Middle frontal gyrus (tissue), 1 donor: ENCODE measurements at regions not wholly inside any gene's neighbourhood (a gene's known extent, or its start where the extent isn't known, plus 50 kb on each side); places are given as distances from the start of the nearest gene placed in this dataset.
"Not testable (repeated sequence)": the region's sequence is repeated elsewhere in the genome, so short reads cannot be mapped to it uniquely, and the experiment has no call there.

Source experiments
- DNase-seq: peaks from one replicate; pipeline ENCODE4 v3.0.0-alpha.2; 2015; ENCODE audit warnings: low spot score; ENCODE audit errors: extremely low spot score

DNA sequence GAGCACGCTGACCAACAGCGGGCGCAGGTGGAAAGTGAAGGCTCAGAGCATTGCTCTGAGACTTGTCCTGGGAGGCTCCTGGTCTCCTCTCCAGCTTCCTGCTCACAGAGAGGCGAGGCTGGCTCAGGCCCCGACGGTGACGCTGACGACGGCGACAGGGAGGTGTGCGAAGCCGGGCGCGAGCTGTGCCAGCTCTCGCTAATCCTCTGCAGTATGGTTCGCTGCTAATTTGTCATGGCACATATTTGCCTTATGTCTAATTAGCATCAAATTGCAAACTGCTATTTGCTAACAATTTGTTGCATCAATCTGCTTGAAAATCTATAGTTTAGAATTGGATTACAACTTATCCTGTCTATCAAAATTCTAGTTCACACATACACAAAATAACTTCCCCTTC lies 469.8 kb upstream of the ZNF507 start:
- no peak for DNase-seq

DNA sequence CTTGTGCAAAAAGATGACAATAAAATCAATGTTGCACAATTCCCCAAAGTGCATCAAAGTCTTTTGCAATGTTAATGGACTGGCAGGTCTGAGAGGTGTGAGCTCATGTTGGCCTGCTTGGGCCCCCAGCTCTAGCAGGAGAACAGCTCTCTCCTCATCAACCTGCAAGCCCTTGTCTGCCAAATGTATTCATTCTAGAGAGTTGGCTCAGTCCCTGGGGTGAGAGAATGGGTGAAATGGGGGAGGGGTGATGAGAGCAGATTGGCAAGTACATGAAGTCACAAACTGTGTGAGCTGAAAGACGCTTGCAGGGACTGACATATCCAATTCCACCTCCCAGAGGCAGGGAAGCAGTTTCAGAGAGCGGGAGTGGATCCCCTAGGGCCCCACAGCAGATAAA lies 465.1 kb upstream of the ZNF507 start:
- DNase-seq = no peak

DNA sequence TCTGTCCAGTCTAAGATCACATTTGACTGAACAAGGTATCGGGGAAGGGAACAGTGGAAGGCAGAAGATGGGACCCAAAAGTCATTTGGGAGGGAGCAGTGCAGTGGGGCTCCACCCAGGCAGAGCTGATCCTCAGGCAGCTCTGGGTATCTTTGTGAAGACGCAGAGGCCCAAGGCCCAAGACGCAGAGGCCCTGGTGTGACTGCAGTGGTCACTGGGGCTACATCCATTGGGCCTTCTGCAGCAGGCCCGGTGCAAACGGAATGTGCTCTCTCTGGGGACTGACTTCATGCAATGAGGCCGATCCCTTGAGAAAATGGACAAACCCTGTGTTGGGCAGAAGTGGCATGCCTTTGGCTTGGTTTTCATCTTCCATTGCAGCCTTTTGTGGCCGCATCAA lies 463.4 kb upstream of the ZNF507 start:
- no peak for DNase-seq

DNA sequence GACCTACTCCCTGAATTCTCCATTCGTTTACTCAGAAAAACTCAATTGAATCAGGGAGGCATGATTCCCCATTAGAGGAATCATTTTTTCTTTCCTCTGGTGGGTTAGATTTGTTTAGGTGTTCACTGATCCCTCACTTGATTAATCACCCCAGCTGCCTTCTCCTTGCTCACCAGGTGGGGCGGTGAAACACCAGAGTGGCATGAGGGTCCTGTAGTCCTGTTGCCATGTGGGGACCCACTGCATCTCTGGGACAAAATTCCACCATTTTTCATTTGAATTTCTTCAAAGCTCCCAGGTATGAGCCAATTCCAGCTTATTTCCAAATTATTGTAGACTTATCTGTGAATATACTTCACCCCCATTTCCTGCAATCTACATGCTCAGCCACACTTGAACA lies 462.7 kb upstream of the ZNF507 start:
- DNase-seq = no peak

DNA sequence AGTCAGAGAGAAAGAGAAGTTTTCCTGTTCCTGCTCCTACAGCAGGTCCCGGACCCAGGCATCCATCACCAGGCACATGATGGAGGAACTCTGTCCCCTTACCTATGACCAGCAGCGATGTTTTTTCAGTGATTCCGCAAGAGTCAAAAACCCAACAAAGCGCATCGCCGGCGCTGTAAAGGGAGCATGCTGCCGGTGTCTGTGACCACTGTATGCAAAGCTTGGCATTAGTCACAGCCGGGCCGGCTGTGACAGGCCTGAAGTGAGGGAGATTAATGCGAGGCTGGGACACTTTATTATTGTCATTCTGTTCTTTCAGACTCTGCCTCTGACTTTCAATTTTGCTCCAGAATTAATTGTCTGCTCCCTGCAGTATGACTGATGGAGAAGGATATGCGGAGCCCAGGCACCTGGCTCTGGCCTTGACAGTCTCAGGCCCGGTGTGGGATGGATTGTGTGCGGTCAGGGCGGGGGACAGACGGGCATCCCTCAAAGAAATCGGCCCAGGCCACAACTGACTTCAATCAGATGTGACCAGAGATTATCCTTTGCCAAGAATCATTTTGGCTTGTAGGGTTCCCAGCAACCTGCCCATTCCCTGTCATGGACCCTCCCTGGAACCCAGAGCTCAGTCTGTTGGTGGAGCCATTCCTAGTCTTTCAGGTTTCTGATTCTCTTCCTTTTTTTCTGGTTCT lies 462.0 kb upstream of the ZNF507 start:
- DNase-seq = no peak

DNA sequence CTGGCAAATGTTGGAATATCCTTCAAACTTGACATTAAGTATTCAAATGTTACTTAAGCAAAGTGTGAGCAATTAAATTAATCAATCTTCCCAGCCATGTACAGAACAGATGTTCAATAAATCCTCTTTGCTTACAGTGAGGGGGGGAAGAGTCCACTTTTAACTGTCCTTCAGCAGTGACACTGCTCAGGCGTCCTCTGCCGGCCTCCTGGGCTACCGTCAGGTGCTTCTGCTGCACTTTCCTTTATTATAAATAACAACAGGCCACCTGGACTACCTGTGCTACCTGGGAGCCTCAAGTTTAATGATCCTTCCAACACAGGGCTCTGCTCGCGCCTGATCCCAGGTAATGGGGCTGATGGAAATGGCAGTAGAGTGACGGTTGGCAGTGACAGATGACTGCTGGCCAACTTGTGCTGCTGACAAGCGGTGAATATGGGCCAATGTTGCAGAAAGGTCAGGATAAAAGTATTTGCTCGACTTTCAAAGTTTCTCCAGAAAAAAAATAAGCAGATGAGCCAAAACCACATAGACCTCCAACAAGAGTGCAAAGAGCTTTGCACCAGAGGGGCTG lies 460.0 kb upstream of the ZNF507 start:
- DNase-seq = no peak

DNA sequence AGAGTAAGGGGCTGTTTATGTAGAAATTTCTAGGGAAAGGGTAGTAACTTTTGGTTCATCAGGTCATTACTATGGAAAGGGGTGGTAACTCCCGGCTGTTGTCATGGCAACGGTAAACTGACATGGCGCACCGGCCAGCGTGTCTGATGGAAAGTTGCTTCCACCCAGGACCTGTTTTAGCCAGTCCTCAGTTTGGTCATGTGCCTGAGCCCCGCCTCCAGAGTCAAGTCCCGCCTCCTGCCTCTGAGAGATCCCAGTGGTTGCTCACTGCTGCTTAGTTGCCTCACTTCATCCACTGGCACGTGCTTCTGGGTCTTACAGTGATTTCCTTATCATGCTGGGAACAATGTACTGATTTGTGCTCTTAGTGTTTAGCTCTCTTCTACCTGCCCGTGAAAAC lies 455.2 kb upstream of the ZNF507 start:
- no peak for DNase-seq

DNA sequence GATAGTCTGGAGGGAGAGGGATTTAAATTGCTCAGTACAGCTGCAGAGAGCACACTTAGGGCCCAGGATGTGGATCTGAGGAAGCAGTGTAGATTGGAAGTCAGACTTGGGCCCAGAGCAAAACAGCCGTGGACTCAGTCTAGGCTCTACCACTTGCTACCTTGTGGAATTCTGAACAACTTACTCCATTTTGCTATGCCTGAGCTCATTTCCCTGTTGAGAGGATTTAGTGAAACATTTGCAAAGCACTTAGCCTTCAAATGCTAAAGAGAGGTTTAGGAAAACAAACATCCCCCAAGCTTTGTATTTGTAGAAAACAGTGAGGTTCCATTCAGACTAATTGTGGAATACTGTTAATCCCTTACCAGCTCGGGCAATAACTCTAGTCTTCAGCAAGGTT lies 453.4 kb upstream of the ZNF507 start:
- DNase-seq = no peak

DNA sequence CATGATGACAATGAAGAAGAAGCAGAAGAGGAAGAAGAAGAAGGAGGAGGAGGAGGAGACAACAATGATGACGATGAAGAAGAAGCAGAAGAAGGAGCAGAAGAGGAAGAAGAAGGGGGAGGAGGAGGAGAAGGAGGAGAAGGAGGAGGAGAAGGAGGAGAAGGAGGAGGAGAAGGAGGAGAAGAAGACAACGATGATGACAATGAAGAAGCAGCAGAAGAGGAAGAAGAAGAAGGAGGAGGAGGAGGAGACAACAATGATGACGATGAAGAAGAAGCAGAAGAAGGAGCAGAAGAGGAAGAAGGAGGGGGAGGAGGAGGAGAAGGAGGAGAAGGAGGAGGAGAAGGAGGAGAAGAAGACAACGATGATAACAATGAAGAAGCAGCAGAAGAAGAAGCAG lies 451.9 kb upstream of the ZNF507 start:
- not testable (repeated sequence) for DNase-seq

DNA sequence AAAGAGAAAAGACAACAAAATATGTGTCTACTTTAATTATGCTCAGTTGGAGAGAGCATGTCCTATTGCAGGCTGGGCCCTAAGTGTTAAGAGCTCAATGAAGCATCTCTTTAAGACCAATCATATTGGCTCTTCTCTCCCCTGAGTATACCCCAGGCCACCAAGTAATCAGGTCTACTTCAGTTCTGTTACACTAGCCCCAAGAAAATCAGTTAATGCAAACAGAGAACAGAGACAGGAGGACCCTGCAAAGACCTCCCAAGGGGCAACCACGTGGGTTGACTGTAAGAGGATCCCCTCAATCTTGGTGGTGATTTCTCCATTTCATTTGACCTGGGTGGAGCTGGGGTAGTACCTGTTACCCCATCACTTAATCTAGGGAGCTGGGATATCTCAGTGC lies 451.0 kb upstream of the ZNF507 start:
- DNase-seq = no peak

DNA sequence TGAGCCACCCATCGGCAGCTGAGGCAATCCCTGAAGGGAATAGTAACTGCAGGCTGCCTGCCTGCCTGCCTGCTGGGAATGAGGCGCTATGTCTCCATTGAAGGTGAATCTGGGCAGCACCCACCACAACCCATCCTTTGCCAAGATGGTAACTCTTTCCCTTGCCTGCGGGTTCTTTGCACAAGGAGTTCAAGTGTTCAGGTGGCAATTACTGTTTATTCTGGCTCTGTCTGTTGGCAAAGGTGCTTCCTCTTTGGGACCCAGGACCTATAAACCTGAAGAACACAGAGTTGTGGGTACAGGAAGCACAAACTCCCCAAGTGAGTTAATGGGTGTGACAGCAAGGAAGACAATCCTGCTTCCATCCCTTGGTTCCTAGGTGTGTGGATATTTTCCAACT lies 448.1 kb upstream of the ZNF507 start:
- DNase-seq = no peak

DNA sequence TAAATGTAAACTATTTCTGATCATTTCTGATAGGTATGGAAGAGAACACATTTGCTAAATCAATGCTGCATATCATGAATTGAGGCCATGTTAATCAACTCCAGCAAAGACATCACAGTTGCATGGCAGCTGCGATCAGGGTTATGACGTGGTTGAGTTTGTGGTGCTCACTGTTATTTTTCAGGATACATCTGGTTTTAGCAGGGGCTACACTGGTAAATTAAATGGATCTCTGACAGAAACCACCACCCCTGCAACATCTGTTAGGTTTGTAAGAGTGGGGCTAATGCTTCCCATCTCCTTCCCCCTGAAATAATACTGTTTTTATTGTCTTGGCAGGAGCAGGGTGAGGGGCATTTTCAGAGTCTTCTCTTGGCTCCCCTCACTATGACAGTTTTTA lies 444.4 kb upstream of the ZNF507 start:
- no peak for DNase-seq

DNA sequence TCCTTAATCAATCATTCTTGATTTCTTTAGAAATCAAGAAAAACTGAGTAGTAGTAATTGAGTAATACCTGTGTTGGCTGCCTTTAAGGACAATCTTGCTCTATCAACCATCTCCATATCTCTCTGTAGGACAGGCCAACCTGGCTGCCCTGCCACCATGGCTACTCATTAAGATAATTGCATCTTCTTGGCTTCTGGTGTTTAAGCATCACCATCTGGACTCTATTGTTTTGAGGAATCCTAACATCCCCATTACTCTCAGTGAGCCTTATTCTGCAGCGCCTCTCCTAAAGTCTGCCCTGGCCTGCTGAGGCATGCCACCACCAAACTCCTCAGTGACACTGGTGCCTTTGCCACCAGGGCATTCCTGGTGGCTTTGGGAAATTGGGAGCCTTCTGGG lies 442.6 kb upstream of the ZNF507 start:
- no peak for DNase-seq

DNA sequence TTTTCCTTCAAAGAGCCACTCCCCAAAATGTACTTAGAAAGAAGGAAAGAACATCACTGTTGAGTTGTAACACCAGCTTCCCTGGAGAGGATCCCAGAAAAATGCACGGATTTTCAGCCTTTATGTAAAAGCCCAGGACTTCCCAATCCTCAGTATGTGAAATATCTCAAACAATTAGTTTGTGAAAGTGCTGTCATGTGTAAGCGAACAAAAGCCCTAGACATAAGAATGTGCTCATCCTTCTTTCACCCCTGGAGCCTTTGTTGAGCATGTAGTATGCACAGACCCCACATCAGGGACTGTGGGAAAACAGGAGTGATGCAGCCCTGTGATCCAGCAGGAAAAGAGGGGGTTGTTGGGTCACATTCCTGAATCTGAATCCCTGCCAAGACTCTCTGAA lies 441.4 kb upstream of the ZNF507 start:
- DNase-seq = peak; percentile 4

DNA sequence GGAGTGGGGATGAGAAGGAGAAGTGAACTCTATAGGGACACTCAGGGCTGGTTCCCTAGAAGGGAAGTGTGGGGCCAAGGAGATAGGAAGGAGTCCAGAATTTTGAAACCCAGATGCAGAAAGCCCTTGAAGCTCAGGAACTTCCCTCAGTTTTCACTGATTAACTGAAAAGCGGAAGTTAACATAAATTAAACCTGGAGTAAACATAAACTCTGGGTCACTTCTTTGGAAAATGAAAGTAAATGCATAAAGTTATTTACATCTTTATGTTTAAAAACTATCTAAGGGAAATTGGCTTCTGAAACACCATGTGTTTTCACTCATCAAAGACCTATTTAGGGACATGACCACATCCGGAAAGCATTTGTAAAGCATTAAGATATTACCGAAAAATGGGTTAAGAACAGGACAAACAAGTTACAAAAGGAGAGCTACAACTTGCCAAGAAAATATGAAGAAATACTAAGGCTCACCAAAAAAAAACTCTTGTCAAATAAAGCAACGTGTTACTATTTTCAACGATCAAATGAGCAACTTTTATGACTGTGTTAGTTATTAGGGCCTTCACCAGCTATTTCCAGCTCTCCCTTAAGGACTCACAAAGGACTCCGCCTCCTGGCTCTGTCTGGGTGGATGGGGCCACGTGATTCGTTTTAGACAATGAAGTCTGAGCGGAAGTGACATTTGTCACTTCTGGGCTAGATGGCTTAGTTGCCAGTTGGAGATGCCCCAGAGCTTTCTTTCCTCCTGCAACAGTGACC lies 439.1 kb upstream of the ZNF507 start:
- DNase-seq = no peak

DNA sequence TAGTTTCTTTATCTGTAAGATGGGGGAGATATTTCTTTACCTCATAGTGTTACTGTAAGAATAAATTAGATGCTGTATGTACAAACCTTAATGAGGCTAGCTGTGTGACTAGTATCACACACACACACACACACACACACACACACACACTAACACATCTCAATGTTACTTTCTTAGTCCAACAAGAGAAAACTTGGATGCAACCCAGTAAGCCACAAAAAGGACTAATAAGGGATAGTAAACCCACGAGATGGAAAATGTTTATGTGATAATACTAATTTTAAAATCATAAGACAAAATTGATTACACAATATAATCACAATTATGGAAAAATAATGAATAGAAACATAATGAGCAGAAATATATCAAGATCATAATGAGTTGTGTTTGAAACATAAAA lies 437.7 kb upstream of the ZNF507 start:
- no peak for DNase-seq

DNA sequence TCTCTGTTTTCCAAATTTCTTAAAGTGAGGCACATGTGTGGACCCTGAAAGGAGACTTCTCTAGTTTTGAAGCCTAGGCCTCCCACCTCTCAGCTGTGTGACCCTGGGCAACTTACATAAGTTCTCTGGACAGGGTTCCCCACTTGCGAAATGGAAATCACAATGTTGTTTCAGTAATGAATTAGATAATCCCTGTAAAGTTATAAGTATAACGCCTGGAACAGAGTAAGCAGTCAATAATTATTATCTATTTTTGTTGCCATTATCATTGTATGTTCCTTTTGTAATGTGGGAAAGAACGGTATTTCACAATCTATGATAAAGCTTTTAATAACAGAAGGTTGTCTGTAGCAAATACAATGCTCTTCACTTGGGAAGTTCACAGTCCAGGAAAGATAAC lies 437.3 kb upstream of the ZNF507 start:
- DNase-seq = no peak

DNA sequence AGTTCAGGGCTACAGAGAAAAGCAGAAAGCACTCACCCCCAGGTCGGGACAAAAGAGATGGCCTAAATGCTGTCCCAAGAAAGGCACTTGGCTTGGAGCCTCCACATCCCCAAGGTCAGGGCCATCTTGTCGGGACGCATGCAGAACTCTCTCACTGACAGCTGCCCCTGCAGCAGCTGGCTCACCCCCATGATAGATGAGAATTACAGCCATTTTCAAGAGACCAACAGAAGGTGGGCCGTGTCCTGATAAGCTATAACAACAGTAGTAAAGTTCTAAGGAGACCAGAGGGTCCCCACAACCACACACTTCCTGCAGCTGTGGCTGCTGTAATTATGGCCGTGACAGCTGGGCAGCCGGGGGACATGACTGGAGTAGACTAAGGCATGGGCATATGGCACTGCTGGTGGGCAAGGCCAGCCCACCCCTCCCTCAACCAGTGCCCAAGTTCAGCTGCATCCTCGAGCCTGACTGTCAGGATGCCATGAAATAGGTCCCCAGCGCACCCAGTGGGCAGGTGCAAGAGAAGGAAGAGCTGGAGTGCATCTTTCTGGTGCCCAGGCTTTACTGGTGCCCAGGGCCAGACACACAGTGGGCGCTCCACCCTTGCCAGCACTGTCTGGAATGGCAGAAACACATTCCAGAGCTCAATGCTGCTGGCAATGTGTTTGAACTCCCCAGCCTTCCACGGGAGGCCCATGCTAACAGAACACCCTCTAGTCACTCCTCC lies 436.7 kb upstream of the ZNF507 start:
- DNase-seq = no peak

DNA sequence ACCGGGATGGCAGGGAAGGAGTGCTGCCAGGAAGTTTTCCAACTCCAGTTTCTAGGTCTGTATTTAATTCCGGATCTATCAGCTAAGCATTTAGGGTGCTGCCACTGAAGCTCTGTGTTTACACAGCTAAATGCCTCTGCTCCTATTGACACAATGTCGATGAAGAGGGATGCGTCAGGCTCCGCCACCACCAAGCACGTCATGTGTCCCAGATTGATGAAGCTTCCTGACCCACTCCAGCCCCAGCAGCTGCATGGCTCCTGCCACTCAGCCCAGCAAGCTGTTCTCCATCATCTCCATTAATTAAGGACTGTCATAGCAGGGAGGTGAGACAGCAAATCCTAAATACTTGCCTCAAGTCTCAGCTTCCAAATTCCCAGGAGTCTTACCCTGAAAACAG lies 435.2 kb upstream of the ZNF507 start:
- no peak for DNase-seq

DNA sequence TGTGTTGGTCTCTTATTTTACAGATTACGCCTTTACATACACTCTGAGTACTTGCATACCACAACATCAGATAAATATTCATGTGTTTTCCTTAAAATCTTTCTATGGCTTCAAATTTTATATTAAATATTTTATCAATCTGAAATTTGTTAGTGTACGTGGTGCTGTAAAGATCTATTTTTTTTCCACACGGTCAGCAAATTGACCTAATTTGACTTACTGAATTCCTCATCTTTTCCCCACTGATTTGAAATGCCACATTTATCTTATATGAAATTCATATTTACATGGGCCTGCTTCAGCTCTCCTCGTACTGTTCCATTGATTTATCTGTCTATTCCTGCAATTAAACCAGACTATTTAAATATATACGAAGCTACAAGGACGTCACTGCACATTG lies 433.8 kb upstream of the ZNF507 start:
- no peak for DNase-seq

DNA sequence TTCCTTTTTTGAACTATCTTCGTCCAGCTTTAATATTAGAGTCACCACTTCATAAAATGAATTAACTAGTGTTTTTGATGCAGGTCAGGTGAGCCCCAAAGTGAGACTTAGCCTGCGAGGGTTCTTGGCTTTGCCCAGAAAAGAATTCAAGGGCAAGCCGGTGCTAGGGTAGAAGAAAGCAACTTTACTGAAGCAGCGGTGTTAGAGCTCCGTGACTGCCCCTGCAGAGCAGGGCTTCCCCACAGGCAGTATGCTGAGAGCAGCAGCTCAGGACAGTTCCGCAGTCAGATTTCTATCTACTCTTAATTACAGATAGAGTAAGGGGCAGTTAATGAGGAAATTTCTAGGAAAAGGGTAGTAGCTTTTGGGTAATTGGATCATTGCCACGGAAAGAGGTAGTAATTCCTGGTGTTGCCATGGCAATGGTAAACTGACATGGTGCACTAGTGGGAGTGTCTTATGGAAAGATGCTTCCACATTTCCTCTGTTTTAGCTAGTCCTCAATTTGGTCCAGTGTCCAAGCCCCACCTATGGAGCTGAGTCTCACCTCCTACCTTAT lies 432.2 kb upstream of the ZNF507 start:
- no peak for DNase-seq

DNA sequence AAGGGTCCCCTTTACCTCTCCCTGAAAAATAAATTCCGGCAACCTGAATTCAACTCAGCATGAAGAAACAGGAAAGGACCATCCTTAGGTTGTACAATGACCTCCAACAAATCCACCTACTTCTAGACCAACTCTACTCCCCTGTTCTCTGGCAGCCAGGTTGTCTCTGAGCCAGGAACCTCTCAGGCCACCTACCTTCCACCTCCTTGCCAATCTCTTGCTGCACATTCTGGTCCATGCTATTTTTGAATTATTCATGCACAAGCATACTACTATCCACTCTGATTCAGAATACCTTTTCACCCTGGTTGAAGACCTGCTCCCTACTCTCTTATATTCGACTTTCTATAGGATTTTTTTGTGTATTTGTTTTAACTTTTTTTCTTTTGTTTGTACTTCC lies 415.0 kb upstream of the ZNF507 start:
- DNase-seq = no peak
